Vagina (tissue), 2 donors: ENCODE measurements at regions not wholly inside any gene's neighbourhood (a gene's known extent, or its start where the extent isn't known, plus 50 kb on each side); places are given as distances from the start of the nearest gene placed in this dataset.

Experiments
- CTCF ChIP-seq, 3 experiments: fragments of 450-650 bp in 2 of 3; fragments of 200-600 bp in 1 of 3; sonication (generic) in 1 of 3; IDR thresholded peaks; one replicate each; pipeline ENCODE4 v1.5.1; 2017 to 2019; ENCODE audit warnings: antibody characterized with exemption in 3 of 3, mild to moderate bottlenecking in 2 of 3, moderate library complexity in 2 of 3
- POLR2A ChIP-seq, 2 donors: fragments of 450-650 bp; IDR thresholded peaks; one replicate each; pipeline ENCODE4 v1.6.1; 2017; ENCODE audit warnings: antibody characterized with exemption in 2 of 2, mild to moderate bottlenecking in 2 of 2, moderate library complexity in 2 of 2
- POLR2AphosphoS5 ChIP-seq, 2 donors: sonication (generic); formaldehyde crosslinking; IDR thresholded peaks; one replicate each; pipeline ENCODE4 v1.9.0; 2017; ENCODE audit warnings: antibody characterized with exemption in 2 of 2, mild to moderate bottlenecking in 2 of 2, low read depth in 1 of 2; ENCODE audit not compliant: insufficient read depth in 1 of 2

- TF ChIP-seq POLR2A (IDR thresholded peaks at IDR 0.05) (no peak), CTCF (IDR thresholded peaks at IDR 0.05) (no peak), POLR2AphosphoS5 (IDR thresholded peaks at IDR 0.05; ENCODE audit: insufficient read depth in 1 of 2, low read depth in 1 of 2) (no peak)
These were observed 95.5 kb downstream of the TMX1 start for GRCh38 chr14:51335531-51335930.
